ENCODE measurements at regions not wholly inside any gene's neighbourhood (a gene's known extent, or its start where the extent isn't known, plus 50 kb on each side); places are given as distances from the start of the nearest gene placed in this dataset.
A peak's percentile ranks its signal among the peaks of the same experiment; 100 is the strongest.

DNA sequence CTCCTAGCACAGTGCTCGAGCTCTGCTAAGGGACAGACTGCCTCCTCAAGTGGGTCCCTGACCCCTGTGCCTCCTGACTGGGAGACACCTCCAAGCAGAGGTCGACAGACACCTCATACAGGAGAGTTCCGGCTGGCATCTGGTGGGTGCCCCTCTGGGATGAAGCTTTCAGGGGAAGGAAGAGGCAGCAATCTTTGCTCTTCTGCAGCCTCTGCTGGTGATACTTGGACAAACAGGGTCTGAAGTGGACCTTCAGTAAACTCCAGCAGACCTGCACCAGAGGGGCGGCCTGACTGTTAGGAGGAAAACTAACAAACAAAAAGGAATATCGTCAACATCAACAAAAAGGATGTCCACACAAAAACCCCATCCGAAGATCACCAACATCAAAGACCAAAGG, 60.6 kb upstream of the DCN start:
- DNase-seq (ENCODE audit: low read depth): peak; percentile 10

DNA sequence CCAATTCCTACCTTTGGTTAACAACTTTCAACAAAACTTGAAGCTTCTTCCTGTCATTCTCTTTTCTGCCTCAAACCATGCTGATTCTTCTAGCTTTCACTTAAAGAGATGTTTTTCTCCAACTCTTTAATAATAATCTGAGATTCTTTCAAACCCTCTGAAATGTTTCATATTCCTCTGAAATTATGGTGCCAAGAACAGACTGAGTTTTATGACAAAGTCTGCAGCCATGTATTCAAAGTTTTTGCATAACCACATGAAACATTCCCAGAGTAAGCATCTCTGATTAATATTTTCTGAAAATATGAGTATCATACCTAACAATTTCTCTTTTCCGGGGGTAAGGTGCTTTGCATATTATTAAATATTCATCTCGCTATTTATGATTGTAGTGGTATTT, 59.1 kb upstream of the DCN start:
- no peak for DNase-seq (ENCODE audit: low read depth)

DNA sequence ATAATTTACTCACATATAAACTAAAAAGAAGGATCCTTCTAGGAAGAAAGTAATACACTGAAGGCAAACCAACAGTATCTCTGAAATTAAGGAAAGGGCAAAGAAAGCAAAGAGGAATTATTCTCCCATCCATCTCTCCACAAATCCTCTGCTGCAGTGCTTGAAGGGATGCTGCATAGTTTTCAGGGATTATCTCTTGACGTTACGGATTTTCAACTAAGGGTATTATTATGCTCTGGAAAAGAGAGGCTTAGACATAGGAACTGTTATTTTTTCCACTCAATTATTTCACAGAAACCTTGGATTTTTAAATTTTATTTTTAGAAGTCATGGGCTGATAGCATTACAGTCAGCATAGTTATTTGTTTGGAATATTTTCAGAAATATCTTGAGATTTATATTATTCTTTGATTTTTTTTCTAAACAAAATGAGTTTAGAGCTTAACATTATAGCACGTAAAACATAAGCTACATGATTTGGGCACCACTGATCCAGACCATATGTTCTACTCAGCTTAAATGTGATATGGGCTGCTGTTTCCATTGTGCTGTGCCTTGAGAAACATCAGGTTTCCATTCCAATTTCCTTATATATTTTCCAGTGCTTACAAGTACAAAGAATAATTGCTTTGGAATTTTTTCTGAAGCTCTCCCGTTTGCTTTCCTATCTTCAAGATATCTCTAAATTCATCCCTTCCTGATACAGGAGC, 57.9 kb upstream of the DCN start:
- DNase-seq (ENCODE audit: low read depth): no peak

DNA sequence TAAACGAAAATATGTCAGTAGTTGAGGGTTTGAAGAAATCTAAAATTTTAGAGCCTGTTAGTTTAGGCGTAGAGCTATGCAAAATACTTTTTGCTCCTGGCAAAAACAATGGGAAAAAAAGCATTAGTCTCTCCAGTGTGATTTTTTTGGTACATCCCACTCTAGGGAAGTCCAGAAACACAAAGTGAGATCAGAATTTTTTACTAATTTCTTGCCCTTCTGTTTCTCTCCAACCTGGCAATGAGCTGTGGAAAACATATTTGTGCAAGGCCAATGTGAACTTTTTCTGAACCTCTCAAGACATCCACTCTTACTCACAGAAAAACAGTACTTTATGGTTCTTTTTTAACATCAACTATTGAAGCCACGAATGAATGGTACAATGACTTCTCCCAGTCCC, 56.9 kb upstream of the DCN start:
- DNase-seq (ENCODE audit: low read depth): no peak
